HG03039 (cell line): ENCODE measurements at regions not wholly inside any gene's neighbourhood (a gene's known extent, or its start where the extent isn't known, plus 50 kb on each side); places are given as distances from the start of the nearest gene placed in this dataset.

Experiments
- ATAC-seq: cut with Tn5 transposase; IDR thresholded peaks from one replicate; pipeline ENCODE4 v1.9.1; 2021; ENCODE audit warnings: mild to moderate bottlenecking, moderate library complexity; ENCODE audit not compliant: unreplicated experiment

- ATAC-seq = no peak
Measured at GRCh38 chr16:86447228-86447627, 63.1 kb upstream of the FOXF1 start.

GRCh38 chr16:86448306-86448890, 61.9 kb upstream of the FOXF1 start:
- no peak for ATAC-seq

GRCh38 chr16:86449446-86450095, 60.8 kb upstream of the FOXF1 start:
- ATAC-seq = no peak

- no peak for ATAC-seq
Measured at GRCh38 chr16:86450691-86451090, 59.6 kb upstream of the FOXF1 start.

- ATAC-seq = no peak
Measured at GRCh38 chr16:86452451-86452850, 57.9 kb upstream of the FOXF1 start.

GRCh38 chr16:86455116-86455515, 55.2 kb upstream of the FOXF1 start:
- ATAC-seq = no peak

GRCh38 chr16:86455640-86456039, 54.7 kb upstream of the FOXF1 start:
- ATAC-seq = no peak

GRCh38 chr16:86457501-86458148, 52.7 kb upstream of the FOXF1 start:
- no peak for ATAC-seq

GRCh38 chr16:86458149-86458777, 52.1 kb upstream of the FOXF1 start:
- no peak for ATAC-seq

- no peak for ATAC-seq
Measured at GRCh38 chr16:86459266-86459665, 51.1 kb upstream of the FOXF1 start.
